Hepatocyte (in vitro differentiated cells): ENCODE measurements at regions not wholly inside any gene's neighbourhood (a gene's known extent, or its start where the extent isn't known, plus 50 kb on each side); places are given as distances from the start of the nearest gene placed in this dataset.

Source experiments
- DNase-seq: peaks from one replicate; pipeline ENCODE4 v3.0.0-alpha.2; 2016; ENCODE audit warnings: low spot score
- H2AFZ ChIP-seq: fragments of 200-600 bp; sonication (generic); 2 replicates; pipeline ENCODE4 v1.6.0; 2016; ENCODE audit warnings: antibody characterized with exemption, mild to moderate bottlenecking
- H3K27ac ChIP-seq: fragments of 200-600 bp; sonication (generic); 2 replicates; pipeline ENCODE4 v1.5.1; 2016; ENCODE audit warnings: mild to moderate bottlenecking
- H3K27me3 ChIP-seq: fragments of 200-600 bp; sonication (generic); 2 replicates; pipeline ENCODE4 v1.6.1; 2016
- H3K36me3 ChIP-seq: fragments of 200-600 bp; sonication (generic); replicated peaks from 2 replicates; pipeline ENCODE4 v1.5.1; 2016; ENCODE audit warnings: low read depth; ENCODE audit not compliant: insufficient read depth
- H3K4me1 ChIP-seq: fragments of 200-600 bp; sonication (generic); 2 replicates; pipeline ENCODE4 v1.5.1; 2016; ENCODE audit warnings: mild to moderate bottlenecking, moderate library complexity; ENCODE audit not compliant: insufficient read depth
- H3K4me2 ChIP-seq: fragments of 200-600 bp; sonication (generic); 2 replicates; pipeline ENCODE4 v1.6.0; 2016
- H3K4me3 ChIP-seq: fragments of 200-600 bp; sonication (generic); 2 replicates; pipeline ENCODE4 v1.5.1; 2016; ENCODE audit warnings: mild to moderate bottlenecking
- H3K79me2 ChIP-seq: fragments of 200-600 bp; sonication (generic); 2 replicates; pipeline ENCODE4 v1.6.0; 2017; ENCODE audit warnings: mild to moderate bottlenecking
- H3K9me2 ChIP-seq: fragments of 200-600 bp; sonication (generic); replicated peaks from 2 replicates; pipeline ENCODE4 v1.6.0; 2017; ENCODE audit warnings: mild to moderate bottlenecking; ENCODE audit not compliant: insufficient read depth
- H3K9me3 ChIP-seq: fragments of 200-600 bp; sonication (generic); 2 replicates; pipeline ENCODE4 v1.5.1; 2016; ENCODE audit warnings: low read depth, mild to moderate bottlenecking
- H4K20me1 ChIP-seq: fragments of 200-600 bp; sonication (generic); 2 replicates; pipeline ENCODE4 v1.6.0; 2016; ENCODE audit warnings: mild to moderate bottlenecking; ENCODE audit not compliant: insufficient read depth, poor library complexity, severe bottlenecking
- EZH2 ChIP-seq: fragments of 200-600 bp; sonication (generic); IDR thresholded peaks from 2 replicates; pipeline ENCODE4 v1.6.1; 2016; ENCODE audit warnings: antibody characterized with exemption, mild to moderate bottlenecking, borderline replicate concordance
- EZH2phosphoT487 ChIP-seq: fragments of 200-600 bp; sonication (generic); IDR thresholded peaks from one replicate; pipeline ENCODE4 v1.6.1; 2018; ENCODE audit warnings: antibody characterized with exemption, mild to moderate bottlenecking, low read depth, moderate library complexity; ENCODE audit not compliant: unreplicated experiment, severe bottlenecking
- WGBS: methylation state at CpG from one replicate; pipeline ENCODE4 v1.1.6; 2016; ENCODE audit warnings: low lambda C conversion rate; ENCODE audit errors: missing lambda C conversion rate; 5-methylcytosine and 5-hydroxymethylcytosine counted together
- TF ChIP-seq, protein P1 (sequence below): fragments of 200-600 bp; sonication (generic); IDR thresholded peaks from 2 replicates; pipeline ENCODE4 v1.5.1; 2016; ENCODE audit warnings: antibody characterized with exemption, mild to moderate bottlenecking; ENCODE audit not compliant: poor library complexity

DNA sequence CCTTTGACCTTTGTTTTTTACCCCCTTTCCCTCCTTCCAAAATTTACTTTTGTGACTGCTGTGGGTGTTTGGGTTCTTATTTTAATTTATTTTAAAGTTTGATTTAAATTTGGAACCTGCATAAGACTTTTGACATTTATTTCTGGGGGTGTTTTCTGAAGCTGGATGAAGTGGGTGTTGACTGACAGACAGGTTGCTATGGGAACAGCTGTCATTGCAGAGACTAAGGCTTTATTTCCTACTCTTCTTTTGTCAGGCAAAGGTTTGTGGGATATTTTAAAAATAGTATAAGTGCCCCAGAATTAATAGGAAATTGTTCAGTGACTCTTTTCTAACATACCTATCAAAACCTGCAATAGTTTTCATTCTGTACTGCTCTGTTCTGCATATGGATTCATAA is 290.8 kb upstream of the ESRRG start:
- Histone ChIP-seq H3K27ac (no peak overlapping the region), H2AFZ (no peak overlapping the region)
- TF ChIP-seq, protein P1, sequence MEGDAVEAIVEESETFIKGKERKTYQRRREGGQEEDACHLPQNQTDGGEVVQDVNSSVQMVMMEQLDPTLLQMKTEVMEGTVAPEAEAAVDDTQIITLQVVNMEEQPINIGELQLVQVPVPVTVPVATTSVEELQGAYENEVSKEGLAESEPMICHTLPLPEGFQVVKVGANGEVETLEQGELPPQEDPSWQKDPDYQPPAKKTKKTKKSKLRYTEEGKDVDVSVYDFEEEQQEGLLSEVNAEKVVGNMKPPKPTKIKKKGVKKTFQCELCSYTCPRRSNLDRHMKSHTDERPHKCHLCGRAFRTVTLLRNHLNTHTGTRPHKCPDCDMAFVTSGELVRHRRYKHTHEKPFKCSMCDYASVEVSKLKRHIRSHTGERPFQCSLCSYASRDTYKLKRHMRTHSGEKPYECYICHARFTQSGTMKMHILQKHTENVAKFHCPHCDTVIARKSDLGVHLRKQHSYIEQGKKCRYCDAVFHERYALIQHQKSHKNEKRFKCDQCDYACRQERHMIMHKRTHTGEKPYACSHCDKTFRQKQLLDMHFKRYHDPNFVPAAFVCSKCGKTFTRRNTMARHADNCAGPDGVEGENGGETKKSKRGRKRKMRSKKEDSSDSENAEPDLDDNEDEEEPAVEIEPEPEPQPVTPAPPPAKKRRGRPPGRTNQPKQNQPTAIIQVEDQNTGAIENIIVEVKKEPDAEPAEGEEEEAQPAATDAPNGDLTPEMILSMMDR = no peak
- TF ChIP-seq EZH2 (no peak), EZH2phosphoT487 (no peak)

DNA sequence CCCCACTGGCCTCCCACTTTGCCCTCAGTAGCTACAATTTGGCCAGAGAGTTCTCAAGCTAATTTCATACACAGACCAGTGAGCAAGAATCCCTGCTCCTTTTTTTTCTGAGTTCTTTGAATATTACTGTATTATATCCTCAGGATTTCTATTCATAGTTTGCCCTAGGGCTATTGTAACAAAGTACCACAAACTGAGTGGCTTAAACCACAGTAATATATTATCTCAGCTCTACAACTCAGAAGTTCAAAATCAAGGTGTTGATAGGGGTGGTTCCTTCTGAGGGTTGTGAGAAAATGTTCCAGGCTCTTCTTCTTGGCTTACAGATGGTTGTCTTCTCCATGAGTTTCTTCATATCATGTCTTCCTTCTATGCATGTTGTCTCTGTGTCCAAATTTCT is 289.4 kb upstream of the ESRRG start:
- H3K9me2 ChIP-seq = no peaks in the 10 kb centered on the region
- H3K4me2 ChIP-seq = no peak overlapping the region
- H3K36me3 ChIP-seq = no peaks in the 10 kb centered on the region
- TF ChIP-seq EZH2 = no peak
- no peak for TF ChIP-seq EZH2phosphoT487
- TF ChIP-seq, protein P1 = no peak
- no peak overlapping the region for H2AFZ ChIP-seq
- no peaks in the 10 kb centered on the region for H4K20me1 ChIP-seq
- no peaks in the 10 kb centered on the region for H3K27me3 ChIP-seq
- no peaks in the 10 kb centered on the region for H3K9me3 ChIP-seq
- no peak overlapping the region for H3K4me3 ChIP-seq
- H3K4me1 ChIP-seq = peaks cover 1% of the 10 kb centered on the region
- no peaks in the 10 kb centered on the region for H3K79me2 ChIP-seq
- no peak for DNase-seq
- H3K27ac ChIP-seq = no peak overlapping the region

More for the DNA sequence above, 290.8 kb upstream of the ESRRG start:
- Histone ChIP-seq H3K9me2 (no peaks in the 10 kb centered on the region), H3K4me3 (no peak overlapping the region), H3K36me3 (no peaks in the 10 kb centered on the region), H3K4me2 (no peak overlapping the region), H3K9me3 (no peaks in the 10 kb centered on the region), H3K27me3 (no peaks in the 10 kb centered on the region), H3K4me1 (no peaks in the 10 kb centered on the region), H3K79me2 (no peaks in the 10 kb centered on the region), H4K20me1 (no peaks in the 10 kb centered on the region)
- DNase-seq = no peak

DNA sequence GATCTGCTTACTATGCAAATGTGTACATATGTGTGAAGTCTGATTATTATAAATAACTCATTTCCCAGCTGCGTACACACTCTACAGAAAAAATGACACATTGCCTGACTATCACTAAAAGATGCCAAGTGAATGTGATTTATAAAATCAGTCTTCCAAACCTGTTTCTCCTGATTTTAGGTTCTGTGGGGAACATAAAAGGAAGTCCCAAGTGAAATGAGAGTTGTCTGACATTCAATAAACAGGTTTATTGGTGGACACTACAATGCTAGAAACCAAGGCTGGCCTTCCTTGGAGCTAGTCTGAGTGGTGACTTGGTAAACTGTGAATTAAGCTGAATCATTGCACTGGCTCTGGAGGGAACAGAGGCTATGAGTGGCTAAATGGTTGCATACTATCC is 287.9 kb upstream of the ESRRG start:
- Histone ChIP-seq H3K4me1 (peaks cover 7% of the 10 kb centered on the region), H3K79me2 (no peaks in the 10 kb centered on the region), H3K36me3 (no peaks in the 10 kb centered on the region), H3K4me2 (no peak overlapping the region), H3K9me3 (no peaks in the 10 kb centered on the region), H2AFZ (no peak overlapping the region), H3K9me2 (no peaks in the 10 kb centered on the region), H3K27ac (no peak overlapping the region), H4K20me1 (no peaks in the 10 kb centered on the region), H3K4me3 (no peak overlapping the region), H3K27me3 (no peaks in the 10 kb centered on the region)
- WGBS = 94% methylated on average over 1 of the region's 1 CpG
- DNase-seq = no peak
- TF ChIP-seq, protein P1 = no peak
- TF ChIP-seq EZH2 (no peak), EZH2phosphoT487 (no peak)

DNA sequence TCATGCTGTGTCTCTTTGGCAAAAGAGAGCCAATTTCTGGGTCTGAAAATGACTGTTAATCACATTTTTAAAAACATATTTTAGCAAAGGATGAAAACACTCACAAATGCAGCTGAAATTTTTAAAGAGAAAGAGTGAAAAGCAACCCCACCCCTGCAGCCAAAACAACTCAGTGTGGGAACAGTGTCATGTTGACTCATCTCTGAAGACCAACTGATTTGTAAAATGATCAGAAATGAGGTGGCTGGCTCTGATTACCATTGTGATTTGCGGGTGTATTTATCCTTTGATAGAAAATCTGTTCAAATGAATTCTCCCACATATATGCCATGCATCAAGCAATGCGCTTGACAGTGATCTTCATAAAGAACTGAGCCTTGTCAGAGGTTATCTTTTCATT is 287.0 kb upstream of the ESRRG start:
- Histone ChIP-seq H3K79me2 (no peaks in the 10 kb centered on the region), H3K9me3 (no peaks in the 10 kb centered on the region), H3K27ac (no peak overlapping the region), H3K4me2 (no peak overlapping the region), H3K27me3 (no peaks in the 10 kb centered on the region), H4K20me1 (no peaks in the 10 kb centered on the region), H3K9me2 (no peaks in the 10 kb centered on the region), H3K36me3 (no peaks in the 10 kb centered on the region), H3K4me1 (peaks cover 7% of the 10 kb centered on the region), H2AFZ (no peak overlapping the region), H3K4me3 (no peak overlapping the region)
- WGBS = 90% methylated on average over 2 of the region's 2 CpGs
- TF ChIP-seq EZH2 = no peak
- TF ChIP-seq, protein P1 = no peak
- no peak for TF ChIP-seq EZH2phosphoT487
- DNase-seq = no peak
